GM12878 (cell line): ENCODE measurements at regions not wholly inside any gene's neighbourhood (a gene's known extent, or its start where the extent isn't known, plus 50 kb on each side); places are given as distances from the start of the nearest gene placed in this dataset.
A peak's percentile ranks its signal among the peaks of the same experiment; 100 is the strongest.

Experiments
- GABPA ChIP-seq: IDR thresholded peaks from 2 replicates; pipeline ENCODE4 v1.6.1; 2014; ENCODE audit warnings: antibody characterized with exemption, low read depth, mild to moderate bottlenecking, inconsistent platforms
- HDAC2 ChIP-seq: fragments of 200-600 bp; sonication (generic); IDR thresholded peaks from 2 replicates; pipeline ENCODE4 v1.6.1; 2017
- NFIC ChIP-seq: IDR thresholded peaks from 2 replicates; pipeline ENCODE4 v1.6.1; 2012; ENCODE audit warnings: low read depth, mild to moderate bottlenecking, inconsistent platforms, low read length, moderate library complexity
- PAX8 ChIP-seq: fragments of 450-650 bp; IDR thresholded peaks from 2 replicates; pipeline ENCODE4 v1.6.1; 2017; ENCODE audit warnings: mild to moderate bottlenecking, moderate library complexity
- SMAD1 ChIP-seq: fragments of 450-650 bp; IDR thresholded peaks from 2 replicates; pipeline ENCODE4 v1.6.1; 2018; ENCODE audit warnings: mild to moderate bottlenecking, low read depth; ENCODE audit not compliant: partially characterized antibody
- TF ChIP-seq, protein P1 (sequence below): fragments of 450-650 bp; IDR thresholded peaks from 2 replicates; pipeline ENCODE4 v1.6.1; 2017; ENCODE audit warnings: mild to moderate bottlenecking, moderate library complexity
- TF ChIP-seq, protein P2 (sequence below): fragments of 450-650 bp; IDR thresholded peaks from 2 replicates; pipeline ENCODE4 v1.6.1; 2017; ENCODE audit warnings: low read depth, mild to moderate bottlenecking, moderate library complexity
- TF ChIP-seq, protein P3 (sequence below): fragments of 450-650 bp; IDR thresholded peaks from 2 replicates; pipeline ENCODE4 v1.6.1; 2016; ENCODE audit warnings: mild to moderate bottlenecking
- TF ChIP-seq, protein P4 (sequence below): fragments of 150-350 bp; IDR thresholded peaks from 2 replicates; pipeline ENCODE4 v1.6.1; 2014; ENCODE audit warnings: mild to moderate bottlenecking, low read depth, low read length
- TF ChIP-seq, protein P5 (sequence below): fragments of 450-650 bp; IDR thresholded peaks from 2 replicates; pipeline ENCODE4 v1.6.1; 2016; ENCODE audit warnings: mild to moderate bottlenecking, moderate library complexity, borderline replicate concordance

DNA sequence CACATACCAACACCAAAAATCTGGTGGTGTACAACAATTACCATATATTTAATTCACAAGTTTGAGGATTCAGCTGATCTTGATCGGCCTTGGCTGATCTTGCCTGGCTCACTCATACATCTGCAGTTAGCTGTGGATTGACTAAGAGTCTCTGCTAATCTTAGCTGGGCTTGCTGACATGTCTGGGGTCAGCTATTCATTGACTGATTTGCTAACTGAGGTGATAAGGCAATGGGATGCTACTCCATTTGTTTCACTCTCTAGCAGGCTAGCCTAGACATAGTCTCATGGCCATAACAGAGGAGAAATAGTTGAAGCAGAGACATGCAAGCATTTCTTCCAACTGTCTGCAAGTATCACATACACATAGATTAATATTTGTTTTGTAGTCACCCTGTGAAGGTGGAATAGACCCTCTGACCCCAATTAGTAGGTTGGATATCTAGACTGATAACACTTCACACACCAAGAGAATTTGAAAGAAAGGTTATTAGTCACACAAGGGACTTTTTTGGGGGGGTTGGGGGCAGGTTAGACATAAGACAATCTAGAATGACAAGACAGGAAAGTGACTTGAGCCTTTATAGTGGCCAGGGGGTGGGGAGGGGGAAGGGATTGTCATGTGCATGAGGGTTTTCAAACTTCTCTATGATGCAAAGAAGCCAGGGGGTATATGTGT, 142.3 kb downstream of the BARHL2 start (continued):
- TF ChIP-seq, protein P1, sequence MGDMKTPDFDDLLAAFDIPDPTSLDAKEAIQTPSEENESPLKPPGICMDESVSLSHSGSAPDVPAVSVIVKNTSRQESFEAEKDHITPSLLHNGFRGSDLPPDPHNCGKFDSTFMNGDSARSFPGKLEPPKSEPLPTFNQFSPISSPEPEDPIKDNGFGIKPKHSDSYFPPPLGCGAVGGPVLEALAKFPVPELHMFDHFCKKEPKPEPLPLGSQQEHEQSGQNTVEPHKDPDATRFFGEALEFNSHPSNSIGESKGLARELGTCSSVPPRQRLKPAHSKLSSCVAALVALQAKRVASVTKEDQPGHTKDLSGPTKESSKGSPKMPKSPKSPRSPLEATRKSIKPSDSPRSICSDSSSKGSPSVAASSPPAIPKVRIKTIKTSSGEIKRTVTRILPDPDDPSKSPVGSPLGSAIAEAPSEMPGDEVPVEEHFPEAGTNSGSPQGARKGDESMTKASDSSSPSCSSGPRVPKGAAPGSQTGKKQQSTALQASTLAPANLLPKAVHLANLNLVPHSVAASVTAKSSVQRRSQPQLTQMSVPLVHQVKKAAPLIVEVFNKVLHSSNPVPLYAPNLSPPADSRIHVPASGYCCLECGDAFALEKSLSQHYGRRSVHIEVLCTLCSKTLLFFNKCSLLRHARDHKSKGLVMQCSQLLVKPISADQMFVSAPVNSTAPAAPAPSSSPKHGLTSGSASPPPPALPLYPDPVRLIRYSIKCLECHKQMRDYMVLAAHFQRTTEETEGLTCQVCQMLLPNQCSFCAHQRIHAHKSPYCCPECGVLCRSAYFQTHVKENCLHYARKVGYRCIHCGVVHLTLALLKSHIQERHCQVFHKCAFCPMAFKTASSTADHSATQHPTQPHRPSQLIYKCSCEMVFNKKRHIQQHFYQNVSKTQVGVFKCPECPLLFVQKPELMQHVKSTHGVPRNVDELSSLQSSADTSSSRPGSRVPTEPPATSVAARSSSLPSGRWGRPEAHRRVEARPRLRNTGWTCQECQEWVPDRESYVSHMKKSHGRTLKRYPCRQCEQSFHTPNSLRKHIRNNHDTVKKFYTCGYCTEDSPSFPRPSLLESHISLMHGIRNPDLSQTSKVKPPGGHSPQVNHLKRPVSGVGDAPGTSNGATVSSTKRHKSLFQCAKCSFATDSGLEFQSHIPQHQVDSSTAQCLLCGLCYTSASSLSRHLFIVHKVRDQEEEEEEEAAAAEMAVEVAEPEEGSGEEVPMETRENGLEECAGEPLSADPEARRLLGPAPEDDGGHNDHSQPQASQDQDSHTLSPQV, result no peak
- TF ChIP-seq, protein P2, sequence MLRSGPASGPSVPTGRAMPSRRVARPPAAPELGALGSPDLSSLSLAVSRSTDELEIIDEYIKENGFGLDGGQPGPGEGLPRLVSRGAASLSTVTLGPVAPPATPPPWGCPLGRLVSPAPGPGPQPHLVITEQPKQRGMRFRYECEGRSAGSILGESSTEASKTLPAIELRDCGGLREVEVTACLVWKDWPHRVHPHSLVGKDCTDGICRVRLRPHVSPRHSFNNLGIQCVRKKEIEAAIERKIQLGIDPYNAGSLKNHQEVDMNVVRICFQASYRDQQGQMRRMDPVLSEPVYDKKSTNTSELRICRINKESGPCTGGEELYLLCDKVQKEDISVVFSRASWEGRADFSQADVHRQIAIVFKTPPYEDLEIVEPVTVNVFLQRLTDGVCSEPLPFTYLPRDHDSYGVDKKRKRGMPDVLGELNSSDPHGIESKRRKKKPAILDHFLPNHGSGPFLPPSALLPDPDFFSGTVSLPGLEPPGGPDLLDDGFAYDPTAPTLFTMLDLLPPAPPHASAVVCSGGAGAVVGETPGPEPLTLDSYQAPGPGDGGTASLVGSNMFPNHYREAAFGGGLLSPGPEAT, result peak; percentile 42
- TF ChIP-seq SMAD1 (no peak), GABPA (no peak), PAX8 (no peak), NFIC (no peak), HDAC2 (no peak)
- TF ChIP-seq, protein P3, sequence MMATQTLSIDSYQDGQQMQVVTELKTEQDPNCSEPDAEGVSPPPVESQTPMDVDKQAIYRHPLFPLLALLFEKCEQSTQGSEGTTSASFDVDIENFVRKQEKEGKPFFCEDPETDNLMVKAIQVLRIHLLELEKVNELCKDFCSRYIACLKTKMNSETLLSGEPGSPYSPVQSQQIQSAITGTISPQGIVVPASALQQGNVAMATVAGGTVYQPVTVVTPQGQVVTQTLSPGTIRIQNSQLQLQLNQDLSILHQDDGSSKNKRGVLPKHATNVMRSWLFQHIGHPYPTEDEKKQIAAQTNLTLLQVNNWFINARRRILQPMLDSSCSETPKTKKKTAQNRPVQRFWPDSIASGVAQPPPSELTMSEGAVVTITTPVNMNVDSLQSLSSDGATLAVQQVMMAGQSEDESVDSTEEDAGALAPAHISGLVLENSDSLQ, result no peak
- TF ChIP-seq, protein P4, sequence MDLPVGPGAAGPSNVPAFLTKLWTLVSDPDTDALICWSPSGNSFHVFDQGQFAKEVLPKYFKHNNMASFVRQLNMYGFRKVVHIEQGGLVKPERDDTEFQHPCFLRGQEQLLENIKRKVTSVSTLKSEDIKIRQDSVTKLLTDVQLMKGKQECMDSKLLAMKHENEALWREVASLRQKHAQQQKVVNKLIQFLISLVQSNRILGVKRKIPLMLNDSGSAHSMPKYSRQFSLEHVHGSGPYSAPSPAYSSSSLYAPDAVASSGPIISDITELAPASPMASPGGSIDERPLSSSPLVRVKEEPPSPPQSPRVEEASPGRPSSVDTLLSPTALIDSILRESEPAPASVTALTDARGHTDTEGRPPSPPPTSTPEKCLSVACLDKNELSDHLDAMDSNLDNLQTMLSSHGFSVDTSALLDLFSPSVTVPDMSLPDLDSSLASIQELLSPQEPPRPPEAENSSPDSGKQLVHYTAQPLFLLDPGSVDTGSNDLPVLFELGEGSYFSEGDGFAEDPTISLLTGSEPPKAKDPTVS, result no peak
- TF ChIP-seq, protein P5, sequence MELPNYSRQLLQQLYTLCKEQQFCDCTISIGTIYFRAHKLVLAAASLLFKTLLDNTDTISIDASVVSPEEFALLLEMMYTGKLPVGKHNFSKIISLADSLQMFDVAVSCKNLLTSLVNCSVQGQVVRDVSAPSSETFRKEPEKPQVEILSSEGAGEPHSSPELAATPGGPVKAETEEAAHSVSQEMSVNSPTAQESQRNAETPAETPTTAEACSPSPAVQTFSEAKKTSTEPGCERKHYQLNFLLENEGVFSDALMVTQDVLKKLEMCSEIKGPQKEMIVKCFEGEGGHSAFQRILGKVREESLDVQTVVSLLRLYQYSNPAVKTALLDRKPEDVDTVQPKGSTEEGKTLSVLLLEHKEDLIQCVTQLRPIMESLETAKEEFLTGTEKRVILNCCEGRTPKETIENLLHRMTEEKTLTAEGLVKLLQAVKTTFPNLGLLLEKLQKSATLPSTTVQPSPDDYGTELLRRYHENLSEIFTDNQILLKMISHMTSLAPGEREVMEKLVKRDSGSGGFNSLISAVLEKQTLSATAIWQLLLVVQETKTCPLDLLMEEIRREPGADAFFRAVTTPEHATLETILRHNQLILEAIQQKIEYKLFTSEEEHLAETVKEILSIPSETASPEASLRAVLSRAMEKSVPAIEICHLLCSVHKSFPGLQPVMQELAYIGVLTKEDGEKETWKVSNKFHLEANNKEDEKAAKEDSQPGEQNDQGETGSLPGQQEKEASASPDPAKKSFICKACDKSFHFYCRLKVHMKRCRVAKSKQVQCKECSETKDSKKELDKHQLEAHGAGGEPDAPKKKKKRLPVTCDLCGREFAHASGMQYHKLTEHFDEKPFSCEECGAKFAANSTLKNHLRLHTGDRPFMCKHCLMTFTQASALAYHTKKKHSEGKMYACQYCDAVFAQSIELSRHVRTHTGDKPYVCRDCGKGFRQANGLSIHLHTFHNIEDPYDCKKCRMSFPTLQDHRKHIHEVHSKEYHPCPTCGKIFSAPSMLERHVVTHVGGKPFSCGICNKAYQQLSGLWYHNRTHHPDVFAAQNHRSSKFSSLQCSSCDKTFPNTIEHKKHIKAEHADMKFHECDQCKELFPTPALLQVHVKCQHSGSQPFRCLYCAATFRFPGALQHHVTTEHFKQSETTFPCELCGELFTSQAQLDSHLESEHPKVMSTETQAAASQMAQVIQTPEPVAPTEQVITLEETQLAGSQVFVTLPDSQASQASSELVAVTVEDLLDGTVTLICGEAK, result no peak
